ENCODE measurements at regions not wholly inside any gene's neighbourhood (a gene's known extent, or its start where the extent isn't known, plus 50 kb on each side); places are given as distances from the start of the nearest gene placed in this dataset.

GRCh38 chr11:128184981-128185380 is 402.4 kb downstream of the ETS1 start:
- ATAC-seq (no peak), DNase-seq (ENCODE audit: low spot score) (no peak)
- Mint-ChIP-seq H3K9me3 (peaks cover 30% of the 10 kb centered on the region), H3K27me3 (ENCODE audit: insufficient read depth, low read depth, poor library complexity) (peaks cover 1% of the 10 kb centered on the region), H3K4me3 (no peak overlapping the region), H3K4me1 (no peaks in the 10 kb centered on the region; the same call in 2 of the 3 replicates), H3K36me3 (ENCODE audit: low read depth) (0 out of 3 replicates have a peak, but pooled peaks cover 3% of the 10 kb centered on the region), H3K27ac (no peak overlapping the region)
- H3K4me1 ChIP-seq (ENCODE audit: insufficient read depth) = no peaks in the 10 kb centered on the region
- no peaks in the 10 kb centered on the region for H4K20me1 ChIP-seq (replicated peaks; ENCODE audit: insufficient read depth)
- H2AFZ ChIP-seq = no peak overlapping the region
- no peaks in the 10 kb centered on the region for H3F3A ChIP-seq (replicated peaks; ENCODE audit: low read depth)
- H3K4me3 ChIP-seq = no peak overlapping the region
- H3K4me2 ChIP-seq = no peak overlapping the region
- no peak for TF ChIP-seq NANOG (IDR thresholded peaks at IDR 0.05; ENCODE audit: borderline replicate concordance)
- no peak for TF ChIP-seq ZNF462 (CRISPR knock-in tag; IDR thresholded peaks at IDR 0.05)
- TF ChIP-seq REST (IDR thresholded peaks at IDR 0.05; ENCODE audit: unreplicated experiment) = no peak
- no peak for TF ChIP-seq JUNB (IDR thresholded peaks at IDR 0.05; ENCODE audit: unreplicated experiment)
- no peak for TF ChIP-seq CTCF (conservative IDR thresholded peaks at IDR 0.05; ENCODE audit: low read depth in 2 of 2)
- no peaks in the 10 kb centered on the region for H3K79me2 ChIP-seq (replicated peaks; ENCODE audit: insufficient read depth)
- H3K27me3 ChIP-seq (ENCODE audit: insufficient read depth) = no peaks in the 10 kb centered on the region
- no peak overlapping the region for H3K27ac ChIP-seq (ENCODE audit: low read depth)
- H3K36me3 ChIP-seq (ENCODE audit: insufficient read depth) = no peaks in the 10 kb centered on the region
- H3K9me2 ChIP-seq (ENCODE audit: insufficient read depth) = no peaks in the 10 kb centered on the region

Measured in GM23338 (cell line).